ENCODE measurements at regions not wholly inside any gene's neighbourhood (a gene's known extent, or its start where the extent isn't known, plus 50 kb on each side); places are given as distances from the start of the nearest gene placed in this dataset.

DNA sequence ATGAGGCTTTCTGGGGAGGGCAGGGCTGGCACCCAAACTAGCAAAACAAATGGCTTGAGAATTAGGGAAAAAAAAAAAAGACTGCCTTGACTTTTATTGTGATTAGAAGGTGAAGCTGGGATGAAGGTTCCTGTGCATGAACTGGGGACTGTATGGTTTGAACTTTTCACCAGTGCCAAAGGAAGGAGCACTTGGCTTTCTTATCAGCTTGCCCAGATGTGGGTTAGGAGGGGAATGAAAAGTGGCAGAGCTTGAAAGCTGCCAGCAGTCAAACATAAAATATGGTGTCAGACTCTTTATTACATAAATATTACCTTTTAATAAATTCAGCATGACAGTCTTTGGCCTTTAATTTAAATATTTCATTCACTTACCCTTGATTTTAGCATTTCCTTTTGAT is 182.5 kb downstream of the PSAT1 start:
- Histone ChIP-seq H3K4me2 (ENCODE audit: low read depth, low read length, poor library complexity, severe bottlenecking) (no peak overlapping the region), H3K9ac (ENCODE audit: low read length) (no peak overlapping the region), H3K27me3 (ENCODE audit: low read length) (no peaks in the 10 kb centered on the region), H3K36me3 (ENCODE audit: low read length) (no peaks in the 10 kb centered on the region), H3K79me2 (ENCODE audit: insufficient read depth, low read length) (no peaks in the 10 kb centered on the region), H2AFZ (ENCODE audit: low read depth, low read length, severe bottlenecking) (no peak overlapping the region), H3K9me2 (replicated peaks; ENCODE audit: insufficient read depth, low read length) (no peaks in the 10 kb centered on the region), H4K20me1 (ENCODE audit: low read depth, low read length) (no peaks in the 10 kb centered on the region), H3F3A (ENCODE audit: insufficient read depth) (no peaks in the 10 kb centered on the region), H3K9me3 (ENCODE audit: insufficient read depth, low read length) (no peaks in the 10 kb centered on the region), H3K4me3 (ENCODE audit: insufficient read depth, low read length, poor library complexity, severe bottlenecking) (no peak overlapping the region), H3K27ac (ENCODE audit: low read depth, low read length) (no peak overlapping the region)
- TF ChIP-seq, protein P1, sequence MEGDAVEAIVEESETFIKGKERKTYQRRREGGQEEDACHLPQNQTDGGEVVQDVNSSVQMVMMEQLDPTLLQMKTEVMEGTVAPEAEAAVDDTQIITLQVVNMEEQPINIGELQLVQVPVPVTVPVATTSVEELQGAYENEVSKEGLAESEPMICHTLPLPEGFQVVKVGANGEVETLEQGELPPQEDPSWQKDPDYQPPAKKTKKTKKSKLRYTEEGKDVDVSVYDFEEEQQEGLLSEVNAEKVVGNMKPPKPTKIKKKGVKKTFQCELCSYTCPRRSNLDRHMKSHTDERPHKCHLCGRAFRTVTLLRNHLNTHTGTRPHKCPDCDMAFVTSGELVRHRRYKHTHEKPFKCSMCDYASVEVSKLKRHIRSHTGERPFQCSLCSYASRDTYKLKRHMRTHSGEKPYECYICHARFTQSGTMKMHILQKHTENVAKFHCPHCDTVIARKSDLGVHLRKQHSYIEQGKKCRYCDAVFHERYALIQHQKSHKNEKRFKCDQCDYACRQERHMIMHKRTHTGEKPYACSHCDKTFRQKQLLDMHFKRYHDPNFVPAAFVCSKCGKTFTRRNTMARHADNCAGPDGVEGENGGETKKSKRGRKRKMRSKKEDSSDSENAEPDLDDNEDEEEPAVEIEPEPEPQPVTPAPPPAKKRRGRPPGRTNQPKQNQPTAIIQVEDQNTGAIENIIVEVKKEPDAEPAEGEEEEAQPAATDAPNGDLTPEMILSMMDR (IDR thresholded peaks at IDR 0.05; ENCODE audit: insufficient read depth, low read length, poor library complexity, severe bottlenecking) = no peak
- no peak for TF ChIP-seq EZH2phosphoT487 (conservative IDR thresholded peaks at IDR 0.05; ENCODE audit: low read length)

GRCh38 chr9:78486661-78487060 is 189.7 kb downstream of the PSAT1 start:
- no peak overlapping the region for H3K9ac ChIP-seq (ENCODE audit: low read length)
- H3K36me3 ChIP-seq (ENCODE audit: low read length) = no peaks in the 10 kb centered on the region
- H3K27ac ChIP-seq (ENCODE audit: low read depth, low read length) = no peak overlapping the region
- H2AFZ ChIP-seq (ENCODE audit: low read depth, low read length, severe bottlenecking) = no peak overlapping the region
- no peaks in the 10 kb centered on the region for H4K20me1 ChIP-seq (ENCODE audit: low read depth, low read length)
- TF ChIP-seq EZH2phosphoT487 (conservative IDR thresholded peaks at IDR 0.05; ENCODE audit: low read length) = no peak
- TF ChIP-seq, protein P1 (IDR thresholded peaks at IDR 0.05; ENCODE audit: insufficient read depth, low read length, poor library complexity, severe bottlenecking) = no peak
- H3K27me3 ChIP-seq (ENCODE audit: low read length) = no peaks in the 10 kb centered on the region
- H3K4me3 ChIP-seq (ENCODE audit: insufficient read depth, low read length, poor library complexity, severe bottlenecking) = no peak overlapping the region
- H3K4me2 ChIP-seq (ENCODE audit: low read depth, low read length, poor library complexity, severe bottlenecking) = no peak overlapping the region
- H3K79me2 ChIP-seq (ENCODE audit: insufficient read depth, low read length) = no peaks in the 10 kb centered on the region
- H3K9me3 ChIP-seq (ENCODE audit: insufficient read depth, low read length) = no peaks in the 10 kb centered on the region
- H3K9me2 ChIP-seq (replicated peaks; ENCODE audit: insufficient read depth, low read length) = no peaks in the 10 kb centered on the region
- H3F3A ChIP-seq (ENCODE audit: insufficient read depth) = no peaks in the 10 kb centered on the region

- TF ChIP-seq, protein P1 (IDR thresholded peaks at IDR 0.05; ENCODE audit: insufficient read depth, low read length, poor library complexity, severe bottlenecking) = no peak
- no peak for TF ChIP-seq EZH2phosphoT487 (conservative IDR thresholded peaks at IDR 0.05; ENCODE audit: low read length)
- no peak overlapping the region for H3K9ac ChIP-seq (ENCODE audit: low read length)
- no peaks in the 10 kb centered on the region for H3K27me3 ChIP-seq (ENCODE audit: low read length)
- H3K9me2 ChIP-seq (replicated peaks; ENCODE audit: insufficient read depth, low read length) = no peaks in the 10 kb centered on the region
- no peak overlapping the region for H3K27ac ChIP-seq (ENCODE audit: low read depth, low read length)
- H4K20me1 ChIP-seq (ENCODE audit: low read depth, low read length) = no peaks in the 10 kb centered on the region
- no peak overlapping the region for H3K4me2 ChIP-seq (ENCODE audit: low read depth, low read length, poor library complexity, severe bottlenecking)
- H3F3A ChIP-seq (ENCODE audit: insufficient read depth) = no peaks in the 10 kb centered on the region
- H3K9me3 ChIP-seq (ENCODE audit: insufficient read depth, low read length) = no peaks in the 10 kb centered on the region
- no peak overlapping the region for H3K4me3 ChIP-seq (ENCODE audit: insufficient read depth, low read length, poor library complexity, severe bottlenecking)
- H2AFZ ChIP-seq (ENCODE audit: low read depth, low read length, severe bottlenecking) = no peak overlapping the region
- H3K36me3 ChIP-seq (ENCODE audit: low read length) = no peaks in the 10 kb centered on the region
- H3K79me2 ChIP-seq (ENCODE audit: insufficient read depth, low read length) = no peaks in the 10 kb centered on the region
Observed at GRCh38 chr9:78490231-78490630, 193.3 kb downstream of the PSAT1 start.
